ENCODE measurements at regions not wholly inside any gene's neighbourhood (a gene's known extent, or its start where the extent isn't known, plus 50 kb on each side); places are given as distances from the start of the nearest gene placed in this dataset.

GRCh38 chr21:43304206-43304605 lies 122.7 kb downstream of the SIK1 start:
- peaks cover 0 to 6% (median 2%) of the 10 kb centered on the region in 3 donors for H3K27me3 Mint-ChIP-seq (ENCODE audit: low read depth in 3 of 3)

GRCh38 chr21:43303275-43304178 lies 123.4 kb downstream of the SIK1 start:
- Mint-ChIP-seq H3K9me3 (no peaks in the 10 kb centered on the region), H3K4me1 (no peaks in the 10 kb centered on the region), H3K27ac (peak overlapping the region in 1 of 6 donors; percentile 52), H3K4me3 (no peak overlapping the region), H3K27me3 (ENCODE audit: low read depth in 3 of 3) (peaks cover 1 to 11% (median 2%) of the 10 kb centered on the region in 3 donors), H3K36me3 (no peaks in the 10 kb centered on the region)
- no peak for DNase-seq

More at GRCh38 chr21:43304206-43304605, 122.7 kb downstream of the SIK1 start:
- Mint-ChIP-seq H3K36me3 (no peaks in the 10 kb centered on the region), H3K27ac (peak overlapping the region in 1 of 6 donors; percentile 52), H3K9me3 (no peaks in the 10 kb centered on the region), H3K4me1 (no peaks in the 10 kb centered on the region), H3K4me3 (no peak overlapping the region)
- no peak for DNase-seq

GRCh38 chr21:43302769-43303168 lies 124.2 kb downstream of the SIK1 start:
- peaks cover 1 to 10% (median 2%) of the 10 kb centered on the region in 3 donors for H3K27me3 Mint-ChIP-seq (ENCODE audit: low read depth in 3 of 3)
- H3K36me3 Mint-ChIP-seq, result no peaks in the 10 kb centered on the region
- H3K4me1 Mint-ChIP-seq, result no peaks in the 10 kb centered on the region
- no peak overlapping the region for H3K27ac Mint-ChIP-seq
- H3K4me3 Mint-ChIP-seq, result no peak overlapping the region
- DNase-seq, result no peak
- no peaks in the 10 kb centered on the region for H3K9me3 Mint-ChIP-seq

- H3K27me3 Mint-ChIP-seq (ENCODE audit: low read depth in 3 of 3), result peaks cover 1 to 9% (median 2%) of the 10 kb centered on the region in 3 donors
- H3K27ac Mint-ChIP-seq, result no peak overlapping the region
- no peaks in the 10 kb centered on the region for H3K36me3 Mint-ChIP-seq
- no peak for DNase-seq
- H3K9me3 Mint-ChIP-seq, result no peaks in the 10 kb centered on the region
- H3K4me1 Mint-ChIP-seq, result no peaks in the 10 kb centered on the region
- no peak overlapping the region for H3K4me3 Mint-ChIP-seq
These were observed 124.8 kb downstream of the SIK1 start for GRCh38 chr21:43302062-43302700.

GRCh38 chr21:43301409-43302061 lies 125.4 kb downstream of the SIK1 start:
- Mint-ChIP-seq H3K36me3 (no peaks in the 10 kb centered on the region), H3K9me3 (no peaks in the 10 kb centered on the region), H3K4me3 (no peak overlapping the region), H3K27me3 (ENCODE audit: low read depth in 3 of 3) (peaks cover 1 to 9% (median 2%) of the 10 kb centered on the region in 3 donors), H3K4me1 (no peaks in the 10 kb centered on the region), H3K27ac (no peak overlapping the region)
- no peak for DNase-seq

- Mint-ChIP-seq H3K4me1 (no peaks in the 10 kb centered on the region), H3K36me3 (no peaks in the 10 kb centered on the region), H3K27me3 (ENCODE audit: low read depth in 3 of 3) (peaks cover 1 to 9% (median 4%) of the 10 kb centered on the region in 3 donors), H3K4me3 (no peak overlapping the region), H3K9me3 (peaks cover 0 to under 1% (median 0%) of the 10 kb centered on the region in 6 donors), H3K27ac (no peak overlapping the region)
- DNase-seq, result no peak
These were observed 126.2 kb downstream of the SIK1 start for GRCh38 chr21:43300496-43301408.

- no peak for DNase-seq
- peaks cover 0 to 3% (median 0%) of the 10 kb centered on the region in 6 donors for H3K9me3 Mint-ChIP-seq
- H3K36me3 Mint-ChIP-seq, result no peaks in the 10 kb centered on the region
- H3K27ac Mint-ChIP-seq, result no peak overlapping the region
- H3K27me3 Mint-ChIP-seq (ENCODE audit: low read depth in 3 of 3), result peaks cover 1 to 10% (median 9%) of the 10 kb centered on the region in 3 donors
- no peaks in the 10 kb centered on the region for H3K4me1 Mint-ChIP-seq
- no peak overlapping the region for H3K4me3 Mint-ChIP-seq
These were observed 127.3 kb downstream of the SIK1 start for GRCh38 chr21:43299441-43300277.

- Mint-ChIP-seq H3K27ac (no peak overlapping the region), H3K27me3 (ENCODE audit: low read depth in 3 of 3) (peaks cover 1 to 10% (median 7%) of the 10 kb centered on the region in 3 donors), H3K9me3 (peaks cover 0 to 3% (median 0%) of the 10 kb centered on the region in 6 donors), H3K4me1 (no peaks in the 10 kb centered on the region), H3K4me3 (no peak overlapping the region), H3K36me3 (no peaks in the 10 kb centered on the region)
- DNase-seq, result no peak
These were observed 128.1 kb downstream of the SIK1 start for GRCh38 chr21:43298546-43299440.

- Mint-ChIP-seq H3K27me3 (ENCODE audit: low read depth in 3 of 3) (peaks cover 1 to 10% (median 7%) of the 10 kb centered on the region in 3 donors), H3K9me3 (peaks cover 0 to 3% (median 0%) of the 10 kb centered on the region in 6 donors), H3K4me3 (no peak overlapping the region), H3K27ac (no peak overlapping the region), H3K4me1 (no peaks in the 10 kb centered on the region), H3K36me3 (no peaks in the 10 kb centered on the region)
- DNase-seq, result no peak
These were observed 128.9 kb downstream of the SIK1 start for GRCh38 chr21:43297989-43298388.

- Mint-ChIP-seq H3K4me3 (no peak overlapping the region), H3K36me3 (no peaks in the 10 kb centered on the region), H3K9me3 (peaks cover 0 to 3% (median 0%) of the 10 kb centered on the region in 6 donors), H3K27ac (no peak overlapping the region), H3K27me3 (ENCODE audit: low read depth in 3 of 3) (peaks cover 1 to 10% (median 7%) of the 10 kb centered on the region in 3 donors), H3K4me1 (no peaks in the 10 kb centered on the region)
- no peak for DNase-seq
These were observed 128.7 kb downstream of the CRYAA start for GRCh38 chr21:43297391-43297981.

GRCh38 chr21:43295066-43295958 lies 126.5 kb downstream of the CRYAA start:
- H3K9me3 Mint-ChIP-seq, result peaks cover 0 to 3% (median 0%) of the 10 kb centered on the region in 6 donors
- H3K4me1 Mint-ChIP-seq, result no peaks in the 10 kb centered on the region
- no peak overlapping the region for H3K4me3 Mint-ChIP-seq
- H3K36me3 Mint-ChIP-seq, result no peaks in the 10 kb centered on the region
- H3K27me3 Mint-ChIP-seq (ENCODE audit: low read depth in 3 of 3), result peaks cover 1 to 12% (median 7%) of the 10 kb centered on the region in 3 donors
- peak overlapping the region in 1 of 6 donors; percentile 10 for H3K27ac Mint-ChIP-seq
- no peak for DNase-seq
